ENCODE measurements at regions not wholly inside any gene's neighbourhood (a gene's known extent, or its start where the extent isn't known, plus 50 kb on each side); places are given as distances from the start of the nearest gene placed in this dataset.

DNA sequence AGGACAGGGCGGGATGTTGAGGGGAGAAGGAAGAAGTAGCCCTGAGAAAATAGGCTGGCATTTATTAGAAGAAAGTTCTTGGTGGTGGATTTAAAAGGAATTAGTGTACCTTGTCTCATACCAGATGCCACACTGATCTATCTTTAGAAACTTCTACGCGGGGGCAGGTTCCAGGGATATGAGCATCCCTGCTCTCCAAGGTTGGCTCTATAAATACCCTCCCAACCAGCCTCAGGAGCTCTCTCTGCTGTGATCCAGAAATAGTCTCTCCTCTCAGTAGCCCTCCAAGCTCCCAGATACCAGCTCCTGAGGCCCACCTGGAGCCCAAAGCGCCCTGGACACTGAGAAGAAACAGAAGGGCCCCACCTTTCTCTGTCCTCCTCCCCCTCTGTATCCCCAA is 128.3 kb upstream of the TNR start:
- H2AFZ ChIP-seq (ENCODE audit: low read length): no peak overlapping the region
- H3K4me2 ChIP-seq (ENCODE audit: insufficient read depth, insufficient read length, low read length): no peak overlapping the region
- H3K23ac ChIP-seq (ENCODE audit: insufficient read length, low read depth, low read length): no peak overlapping the region
- Mint-ChIP-seq H3K4me3 (no peak overlapping the region), H3K9me3 (no peaks in the 10 kb centered on the region), H3K36me3 (ENCODE audit: insufficient read depth in 1 of 3, low read depth in 3 of 3) (no peaks in the 10 kb centered on the region), H3K27ac (peak overlapping the region in 1 of 3 experiments; percentile 52; a peak in 1 of 7 replicates), H3K27me3 (ENCODE audit: low read depth) (peaks cover 22% of the 10 kb centered on the region), H3K4me1 (peaks cover 11 to 22% of the 10 kb centered on the region in 2 experiments)
- H2BK12ac ChIP-seq (ENCODE audit: insufficient read length, low read depth, low read length): no peak overlapping the region
- H2BK120ac ChIP-seq (ENCODE audit: low read depth, low read length, poor library complexity, severe bottlenecking): no peak overlapping the region
- H3K9ac ChIP-seq (ENCODE audit: extremely low read depth, insufficient read length, low read length): no peak overlapping the region
- no peak for DNase-seq
- H3K79me1 ChIP-seq (ENCODE audit: insufficient read depth, low read depth, low read length, poor library complexity, severe bottlenecking): no peaks in the 10 kb centered on the region
- H3K18ac ChIP-seq (ENCODE audit: insufficient read length, low read depth, low read length): no peak overlapping the region
- no peak overlapping the region for H4K91ac ChIP-seq (ENCODE audit: insufficient read length, low read depth, low read length)
- H4K8ac ChIP-seq (replicated peaks; ENCODE audit: insufficient read length, low read depth, low read length): no peak overlapping the region
- TF ChIP-seq, protein P1, sequence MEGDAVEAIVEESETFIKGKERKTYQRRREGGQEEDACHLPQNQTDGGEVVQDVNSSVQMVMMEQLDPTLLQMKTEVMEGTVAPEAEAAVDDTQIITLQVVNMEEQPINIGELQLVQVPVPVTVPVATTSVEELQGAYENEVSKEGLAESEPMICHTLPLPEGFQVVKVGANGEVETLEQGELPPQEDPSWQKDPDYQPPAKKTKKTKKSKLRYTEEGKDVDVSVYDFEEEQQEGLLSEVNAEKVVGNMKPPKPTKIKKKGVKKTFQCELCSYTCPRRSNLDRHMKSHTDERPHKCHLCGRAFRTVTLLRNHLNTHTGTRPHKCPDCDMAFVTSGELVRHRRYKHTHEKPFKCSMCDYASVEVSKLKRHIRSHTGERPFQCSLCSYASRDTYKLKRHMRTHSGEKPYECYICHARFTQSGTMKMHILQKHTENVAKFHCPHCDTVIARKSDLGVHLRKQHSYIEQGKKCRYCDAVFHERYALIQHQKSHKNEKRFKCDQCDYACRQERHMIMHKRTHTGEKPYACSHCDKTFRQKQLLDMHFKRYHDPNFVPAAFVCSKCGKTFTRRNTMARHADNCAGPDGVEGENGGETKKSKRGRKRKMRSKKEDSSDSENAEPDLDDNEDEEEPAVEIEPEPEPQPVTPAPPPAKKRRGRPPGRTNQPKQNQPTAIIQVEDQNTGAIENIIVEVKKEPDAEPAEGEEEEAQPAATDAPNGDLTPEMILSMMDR (conservative IDR thresholded peaks at IDR 0.05): no peak
- no peaks in the 10 kb centered on the region for H3K23me2 ChIP-seq (ENCODE audit: insufficient read length, low read depth, low read length, poor library complexity, severe bottlenecking)
- whole genome bisulfite sequencing (ENCODE audit: extremely low coverage, insufficient read length, low lambda C conversion rate): no CpG with 5 or more reads among the region's 4 CpGs
- H3K27ac ChIP-seq (ENCODE audit: insufficient read length, low read depth, low read length): no peak overlapping the region
- no peak overlapping the region for H2BK20ac ChIP-seq (ENCODE audit: low read depth, low read length, poor library complexity, severe bottlenecking)
- no peaks in the 10 kb centered on the region for H3K27me3 ChIP-seq (ENCODE audit: insufficient read depth, low read length)
- H3K9me3 ChIP-seq (ENCODE audit: control insufficient read depth, low read depth, low read length): no peaks in the 10 kb centered on the region
- H3K4me1 ChIP-seq (ENCODE audit: insufficient read depth, low read length): peaks cover 5% of the 10 kb centered on the region
- no peak overlapping the region for H4K5ac ChIP-seq (ENCODE audit: insufficient read length, low read depth, low read length)
- H3K79me2 ChIP-seq (ENCODE audit: insufficient read depth, low read length): no peaks in the 10 kb centered on the region
- H3K14ac ChIP-seq (ENCODE audit: insufficient read depth, low read length): no peak overlapping the region
- no peaks in the 10 kb centered on the region for H4K20me1 ChIP-seq (ENCODE audit: control insufficient read depth, insufficient read depth, insufficient read length)
- no peak overlapping the region for H3T11ph ChIP-seq (ENCODE audit: low read length)
- H3K56ac ChIP-seq (ENCODE audit: insufficient read length, low read depth, low read length): no peak overlapping the region
- H2BK5ac ChIP-seq (ENCODE audit: insufficient read length, low read length): no peak overlapping the region
- no peak overlapping the region for H3K4ac ChIP-seq (ENCODE audit: low read depth, low read length)
- no peak overlapping the region for H2AK5ac ChIP-seq (ENCODE audit: insufficient read length, low read length)
- H2BK15ac ChIP-seq (ENCODE audit: low read depth, low read length): no peak overlapping the region

Data from H9 (cell line).